Neural cell (in vitro differentiated cells): ENCODE measurements at regions not wholly inside any gene's neighbourhood (a gene's known extent, or its start where the extent isn't known, plus 50 kb on each side); places are given as distances from the start of the nearest gene placed in this dataset.

Source experiments
- H2AFZ ChIP-seq: fragments of 200-600, 300-800 bp; sonication (generic), shearing (Covaris generic); 2 replicates; pipeline ENCODE4 v1.6.0; 2014; ENCODE audit warnings: low read depth, mild to moderate bottlenecking, antibody characterized with exemption, low read length, moderate library complexity
- H3F3A ChIP-seq: fragments of 200-600 bp; shearing (Covaris generic); 2 replicates; pipeline ENCODE4 v1.6.1; 2016; ENCODE audit warnings: mild to moderate bottlenecking, moderate library complexity, mixed read lengths, antibody characterized with exemption, low read length; ENCODE audit not compliant: insufficient read depth, poor library complexity, severe bottlenecking
- H3K27ac ChIP-seq: fragments of 200-600, 300-800 bp; sonication (generic), shearing (Covaris generic); 2 replicates; pipeline ENCODE4 v1.5.1; 2014; ENCODE audit warnings: mild to moderate bottlenecking, low read length, moderate library complexity
- H3K27me3 ChIP-seq: fragments of 300-800, 200-600 bp; sonication (generic), shearing (Covaris generic); 2 replicates; pipeline ENCODE4 v1.6.0; 2014; ENCODE audit warnings: mild to moderate bottlenecking, low read depth, low read length, moderate library complexity; ENCODE audit not compliant: insufficient read depth
- H3K36me3 ChIP-seq: fragments of 300-800, 200-600 bp; sonication (generic), shearing (Covaris generic); 2 replicates; pipeline ENCODE4 v1.5.1; 2014; ENCODE audit warnings: mild to moderate bottlenecking, antibody characterized with exemption, low read length, moderate library complexity; ENCODE audit not compliant: insufficient read depth
- H3K4me2 ChIP-seq: fragments of 300-800, 200-600 bp; sonication (generic), shearing (Covaris generic); 2 replicates; pipeline ENCODE4 v1.6.0; 2014; ENCODE audit warnings: mild to moderate bottlenecking, low read length
- H3K4me3 ChIP-seq: fragments of 300-800, 200-600 bp; sonication (generic), shearing (Covaris generic); 2 replicates; pipeline ENCODE4 v1.5.1; 2014; ENCODE audit warnings: mild to moderate bottlenecking, low read length, moderate library complexity
- H3K79me2 ChIP-seq: fragments of 200-600 bp; shearing (Covaris generic); replicated peaks from 2 replicates; pipeline ENCODE4 v1.6.0; 2014; ENCODE audit warnings: mild to moderate bottlenecking, low read length, moderate library complexity; ENCODE audit not compliant: insufficient read depth
- H3K9ac ChIP-seq: fragments of 300-800, 200-600 bp; sonication (generic), shearing (Covaris generic); 2 replicates; pipeline ENCODE4 v1.6.1; 2016; ENCODE audit warnings: mild to moderate bottlenecking, low read length, mixed read lengths
- H3K9me2 ChIP-seq: fragments of 200-600 bp; shearing (Covaris generic); 2 replicates; pipeline ENCODE4 v1.6.1; 2016; ENCODE audit warnings: mild to moderate bottlenecking, low read length, mixed read lengths; ENCODE audit not compliant: insufficient read depth
- H3K9me3 ChIP-seq: fragments of 200-600, 300-800 bp; sonication (generic), shearing (Covaris generic); 2 replicates; pipeline ENCODE4 v1.6.1; 2016; ENCODE audit warnings: mild to moderate bottlenecking, mixed run types, low read length, moderate library complexity, mixed read lengths
- H4K20me1 ChIP-seq: fragments of 200-600 bp; shearing (Covaris generic); 2 replicates; pipeline ENCODE4 v1.6.1; 2016; ENCODE audit warnings: mild to moderate bottlenecking, mixed run types; ENCODE audit not compliant: insufficient read depth
- EP300 ChIP-seq: fragments of 450-650 bp; conservative IDR thresholded peaks from 2 replicates; pipeline ENCODE4 v1.6.1; 2014; ENCODE audit warnings: antibody characterized with exemption, mild to moderate bottlenecking, moderate library complexity; ENCODE audit not compliant: poor library complexity, severe bottlenecking
- EZH2 ChIP-seq: fragments of 200-600, 300-800 bp; shearing (Covaris generic), sonication (generic); IDR thresholded peaks from 2 replicates; pipeline ENCODE4 v1.6.1; 2014; ENCODE audit warnings: antibody characterized with exemption, low read length, borderline replicate concordance, mild to moderate bottlenecking; ENCODE audit not compliant: insufficient read depth, poor library complexity, severe bottlenecking
- MXI1 ChIP-seq: fragments of 450-650 bp; conservative IDR thresholded peaks from 2 replicates; pipeline ENCODE4 v1.6.1; 2014; ENCODE audit warnings: antibody characterized with exemption, mild to moderate bottlenecking; ENCODE audit not compliant: poor library complexity, severe bottlenecking
- POLR2AphosphoS5 ChIP-seq: IDR thresholded peaks from 2 replicates; pipeline ENCODE4 v1.6.1; 2012
- RAD21 ChIP-seq: fragments of 450-650 bp; conservative IDR thresholded peaks from 2 replicates; pipeline ENCODE4 v1.6.1; 2014; ENCODE audit warnings: antibody characterized with exemption, mild to moderate bottlenecking, moderate library complexity
- SMC3 ChIP-seq: fragments of 450-650 bp; conservative IDR thresholded peaks from 2 replicates; pipeline ENCODE4 v1.6.1; 2014; ENCODE audit warnings: antibody characterized with exemption, mild to moderate bottlenecking, moderate library complexity; ENCODE audit not compliant: poor library complexity
- TAF1 ChIP-seq: IDR thresholded peaks from 2 replicates; pipeline ENCODE4 v1.6.1; 2012; ENCODE audit warnings: low read depth
- TF ChIP-seq, protein P1 (sequence below): fragments of 450-650 bp; IDR thresholded peaks from 2 replicates; pipeline ENCODE4 v1.5.1; 2014; ENCODE audit warnings: antibody characterized with exemption, mild to moderate bottlenecking, moderate library complexity; ENCODE audit not compliant: poor library complexity, severe bottlenecking
- TF ChIP-seq, protein P2 (sequence below): IDR thresholded peaks from 2 replicates; pipeline ENCODE4 v1.6.1; 2012; ENCODE audit warnings: borderline replicate concordance

DNA sequence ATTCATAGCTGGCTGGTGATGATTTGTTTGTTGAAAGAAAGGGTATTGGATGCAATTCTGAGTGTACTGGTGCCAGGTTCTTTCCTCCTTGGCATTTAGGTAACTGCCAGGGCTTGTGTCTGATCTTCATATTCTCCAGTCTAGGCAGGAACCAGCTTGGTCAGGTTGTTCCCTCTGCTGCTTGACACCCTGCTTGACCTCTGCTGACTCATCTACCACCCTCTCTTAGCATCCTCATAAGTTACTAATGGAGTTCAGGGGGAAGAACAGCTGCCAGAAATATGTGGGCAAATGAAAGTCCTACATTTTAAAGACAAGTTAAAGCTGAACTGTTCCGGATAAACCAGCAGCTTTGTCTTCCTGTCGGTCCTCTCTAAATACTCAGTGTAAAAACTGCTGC is 116.1 kb upstream of the TNC start:
- Histone ChIP-seq H3K4me3 (no peak overlapping the region), H3F3A (no peaks in the 10 kb centered on the region), H3K27me3 (no peaks in the 10 kb centered on the region), H3K79me2 (no peaks in the 10 kb centered on the region), H3K9me3 (no peaks in the 10 kb centered on the region), H3K36me3 (no peaks in the 10 kb centered on the region), H3K9me2 (no peaks in the 10 kb centered on the region), H3K27ac (no peak overlapping the region), H3K4me2 (no peak overlapping the region), H2AFZ (no peak overlapping the region), H4K20me1 (no peaks in the 10 kb centered on the region), H3K9ac (no peak overlapping the region)
- no peak for TF ChIP-seq EZH2
- TF ChIP-seq SMC3 = no peak
- TF ChIP-seq POLR2AphosphoS5 = no peak
- TF ChIP-seq, protein P1, sequence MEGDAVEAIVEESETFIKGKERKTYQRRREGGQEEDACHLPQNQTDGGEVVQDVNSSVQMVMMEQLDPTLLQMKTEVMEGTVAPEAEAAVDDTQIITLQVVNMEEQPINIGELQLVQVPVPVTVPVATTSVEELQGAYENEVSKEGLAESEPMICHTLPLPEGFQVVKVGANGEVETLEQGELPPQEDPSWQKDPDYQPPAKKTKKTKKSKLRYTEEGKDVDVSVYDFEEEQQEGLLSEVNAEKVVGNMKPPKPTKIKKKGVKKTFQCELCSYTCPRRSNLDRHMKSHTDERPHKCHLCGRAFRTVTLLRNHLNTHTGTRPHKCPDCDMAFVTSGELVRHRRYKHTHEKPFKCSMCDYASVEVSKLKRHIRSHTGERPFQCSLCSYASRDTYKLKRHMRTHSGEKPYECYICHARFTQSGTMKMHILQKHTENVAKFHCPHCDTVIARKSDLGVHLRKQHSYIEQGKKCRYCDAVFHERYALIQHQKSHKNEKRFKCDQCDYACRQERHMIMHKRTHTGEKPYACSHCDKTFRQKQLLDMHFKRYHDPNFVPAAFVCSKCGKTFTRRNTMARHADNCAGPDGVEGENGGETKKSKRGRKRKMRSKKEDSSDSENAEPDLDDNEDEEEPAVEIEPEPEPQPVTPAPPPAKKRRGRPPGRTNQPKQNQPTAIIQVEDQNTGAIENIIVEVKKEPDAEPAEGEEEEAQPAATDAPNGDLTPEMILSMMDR = no peak
- TF ChIP-seq MXI1 = no peak
- TF ChIP-seq TAF1 = no peak
- no peak for TF ChIP-seq EP300
- TF ChIP-seq, protein P2, sequence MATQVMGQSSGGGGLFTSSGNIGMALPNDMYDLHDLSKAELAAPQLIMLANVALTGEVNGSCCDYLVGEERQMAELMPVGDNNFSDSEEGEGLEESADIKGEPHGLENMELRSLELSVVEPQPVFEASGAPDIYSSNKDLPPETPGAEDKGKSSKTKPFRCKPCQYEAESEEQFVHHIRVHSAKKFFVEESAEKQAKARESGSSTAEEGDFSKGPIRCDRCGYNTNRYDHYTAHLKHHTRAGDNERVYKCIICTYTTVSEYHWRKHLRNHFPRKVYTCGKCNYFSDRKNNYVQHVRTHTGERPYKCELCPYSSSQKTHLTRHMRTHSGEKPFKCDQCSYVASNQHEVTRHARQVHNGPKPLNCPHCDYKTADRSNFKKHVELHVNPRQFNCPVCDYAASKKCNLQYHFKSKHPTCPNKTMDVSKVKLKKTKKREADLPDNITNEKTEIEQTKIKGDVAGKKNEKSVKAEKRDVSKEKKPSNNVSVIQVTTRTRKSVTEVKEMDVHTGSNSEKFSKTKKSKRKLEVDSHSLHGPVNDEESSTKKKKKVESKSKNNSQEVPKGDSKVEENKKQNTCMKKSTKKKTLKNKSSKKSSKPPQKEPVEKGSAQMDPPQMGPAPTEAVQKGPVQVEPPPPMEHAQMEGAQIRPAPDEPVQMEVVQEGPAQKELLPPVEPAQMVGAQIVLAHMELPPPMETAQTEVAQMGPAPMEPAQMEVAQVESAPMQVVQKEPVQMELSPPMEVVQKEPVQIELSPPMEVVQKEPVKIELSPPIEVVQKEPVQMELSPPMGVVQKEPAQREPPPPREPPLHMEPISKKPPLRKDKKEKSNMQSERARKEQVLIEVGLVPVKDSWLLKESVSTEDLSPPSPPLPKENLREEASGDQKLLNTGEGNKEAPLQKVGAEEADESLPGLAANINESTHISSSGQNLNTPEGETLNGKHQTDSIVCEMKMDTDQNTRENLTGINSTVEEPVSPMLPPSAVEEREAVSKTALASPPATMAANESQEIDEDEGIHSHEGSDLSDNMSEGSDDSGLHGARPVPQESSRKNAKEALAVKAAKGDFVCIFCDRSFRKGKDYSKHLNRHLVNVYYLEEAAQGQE = no peak
- no peak for TF ChIP-seq RAD21

DNA sequence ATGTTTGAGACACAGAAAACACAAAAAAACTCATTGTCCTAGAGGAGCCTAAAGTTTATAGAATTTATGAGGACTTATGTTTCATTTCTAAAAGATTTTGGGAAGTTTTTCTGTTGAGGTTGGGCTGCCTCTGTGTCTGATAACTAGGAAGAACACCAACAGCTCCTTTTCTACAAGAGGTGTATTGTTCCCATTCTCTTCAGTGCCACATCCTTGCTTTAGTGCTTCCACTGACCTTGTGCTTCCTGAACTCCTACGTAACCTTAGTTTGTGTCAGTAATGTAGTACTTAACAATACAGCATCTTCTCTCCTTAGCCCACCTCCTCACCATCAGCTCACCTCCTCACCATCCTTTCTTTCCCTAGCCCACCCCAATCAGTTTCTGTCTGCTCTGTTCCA is 117.3 kb upstream of the TNC start:
- H3K27ac ChIP-seq = no peak overlapping the region
- H3K36me3 ChIP-seq = no peaks in the 10 kb centered on the region
- no peaks in the 10 kb centered on the region for H3K9me3 ChIP-seq
- no peak overlapping the region for H3K9ac ChIP-seq
- no peaks in the 10 kb centered on the region for H4K20me1 ChIP-seq
- H3K27me3 ChIP-seq = no peaks in the 10 kb centered on the region
- no peak for TF ChIP-seq TAF1
- no peak for TF ChIP-seq SMC3
- TF ChIP-seq EP300 = no peak
- no peak for TF ChIP-seq EZH2
- no peak for TF ChIP-seq MXI1
- TF ChIP-seq, protein P2 = no peak
- TF ChIP-seq POLR2AphosphoS5 = no peak
- TF ChIP-seq, protein P1 = no peak
- TF ChIP-seq RAD21 = no peak
- H3K4me3 ChIP-seq = no peak overlapping the region
- no peaks in the 10 kb centered on the region for H3K79me2 ChIP-seq
- no peaks in the 10 kb centered on the region for H3K9me2 ChIP-seq
- no peak overlapping the region for H3K4me2 ChIP-seq
- H2AFZ ChIP-seq = no peak overlapping the region
- H3F3A ChIP-seq = no peaks in the 10 kb centered on the region
